Hepatocyte (in vitro differentiated cells): ENCODE measurements at regions not wholly inside any gene's neighbourhood (a gene's known extent, or its start where the extent isn't known, plus 50 kb on each side); places are given as distances from the start of the nearest gene placed in this dataset.

ENCODE experiments used
- DNase-seq: peaks from one replicate; pipeline ENCODE4 v3.0.0-alpha.2; 2016; ENCODE audit warnings: low spot score
- H2AFZ ChIP-seq: fragments of 200-600 bp; sonication (generic); 2 replicates; pipeline ENCODE4 v1.6.0; 2016; ENCODE audit warnings: antibody characterized with exemption, mild to moderate bottlenecking
- H3K27ac ChIP-seq: fragments of 200-600 bp; sonication (generic); 2 replicates; pipeline ENCODE4 v1.5.1; 2016; ENCODE audit warnings: mild to moderate bottlenecking
- H3K27me3 ChIP-seq: fragments of 200-600 bp; sonication (generic); 2 replicates; pipeline ENCODE4 v1.6.1; 2016
- H3K36me3 ChIP-seq: fragments of 200-600 bp; sonication (generic); replicated peaks from 2 replicates; pipeline ENCODE4 v1.5.1; 2016; ENCODE audit warnings: low read depth; ENCODE audit not compliant: insufficient read depth
- H3K4me1 ChIP-seq: fragments of 200-600 bp; sonication (generic); 2 replicates; pipeline ENCODE4 v1.5.1; 2016; ENCODE audit warnings: mild to moderate bottlenecking, moderate library complexity; ENCODE audit not compliant: insufficient read depth
- H3K4me2 ChIP-seq: fragments of 200-600 bp; sonication (generic); 2 replicates; pipeline ENCODE4 v1.6.0; 2016
- H3K4me3 ChIP-seq: fragments of 200-600 bp; sonication (generic); 2 replicates; pipeline ENCODE4 v1.5.1; 2016; ENCODE audit warnings: mild to moderate bottlenecking
- H3K79me2 ChIP-seq: fragments of 200-600 bp; sonication (generic); 2 replicates; pipeline ENCODE4 v1.6.0; 2017; ENCODE audit warnings: mild to moderate bottlenecking
- H3K9me2 ChIP-seq: fragments of 200-600 bp; sonication (generic); replicated peaks from 2 replicates; pipeline ENCODE4 v1.6.0; 2017; ENCODE audit warnings: mild to moderate bottlenecking; ENCODE audit not compliant: insufficient read depth
- H3K9me3 ChIP-seq: fragments of 200-600 bp; sonication (generic); 2 replicates; pipeline ENCODE4 v1.5.1; 2016; ENCODE audit warnings: low read depth, mild to moderate bottlenecking
- H4K20me1 ChIP-seq: fragments of 200-600 bp; sonication (generic); 2 replicates; pipeline ENCODE4 v1.6.0; 2016; ENCODE audit warnings: mild to moderate bottlenecking; ENCODE audit not compliant: insufficient read depth, poor library complexity, severe bottlenecking
- EZH2 ChIP-seq: fragments of 200-600 bp; sonication (generic); IDR thresholded peaks from 2 replicates; pipeline ENCODE4 v1.6.1; 2016; ENCODE audit warnings: antibody characterized with exemption, mild to moderate bottlenecking, borderline replicate concordance
- EZH2phosphoT487 ChIP-seq: fragments of 200-600 bp; sonication (generic); IDR thresholded peaks from one replicate; pipeline ENCODE4 v1.6.1; 2018; ENCODE audit warnings: antibody characterized with exemption, mild to moderate bottlenecking, low read depth, moderate library complexity; ENCODE audit not compliant: unreplicated experiment, severe bottlenecking
- WGBS: methylation state at CpG from one replicate; pipeline ENCODE4 v1.1.6; 2016; ENCODE audit warnings: low lambda C conversion rate; ENCODE audit errors: missing lambda C conversion rate; 5-methylcytosine and 5-hydroxymethylcytosine counted together
- TF ChIP-seq, protein P1 (sequence below): fragments of 200-600 bp; sonication (generic); IDR thresholded peaks from 2 replicates; pipeline ENCODE4 v1.5.1; 2016; ENCODE audit warnings: antibody characterized with exemption, mild to moderate bottlenecking; ENCODE audit not compliant: poor library complexity

DNA sequence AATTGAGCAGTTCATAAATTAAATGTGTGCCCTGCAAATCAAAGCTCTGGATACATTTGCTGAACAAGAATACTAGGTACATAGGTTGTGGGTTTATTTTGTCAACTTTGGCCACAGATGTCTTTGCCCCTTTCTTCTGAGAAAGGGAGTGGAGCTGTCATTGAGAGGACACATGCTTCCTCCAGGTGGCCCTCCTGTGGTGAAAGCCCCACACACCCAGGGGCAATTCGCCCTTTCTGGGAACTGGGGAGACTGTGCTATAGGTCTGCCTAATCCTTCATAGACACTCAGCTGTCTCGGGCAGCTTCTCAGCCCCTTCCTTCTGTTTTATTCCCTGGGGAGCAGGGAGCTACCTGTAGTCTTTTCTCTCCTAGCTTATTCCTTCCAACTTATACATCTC lies 605.7 kb upstream of the DPP6 start:
- no peaks in the 10 kb centered on the region for H3K36me3 ChIP-seq
- H3K4me3 ChIP-seq: no peak overlapping the region
- H3K27ac ChIP-seq: no peak overlapping the region
- no peaks in the 10 kb centered on the region for H3K27me3 ChIP-seq
- H3K79me2 ChIP-seq: no peaks in the 10 kb centered on the region
- 36% methylated on average over 2 of the region's 2 CpGs for WGBS
- H3K9me2 ChIP-seq: no peaks in the 10 kb centered on the region
- H3K4me1 ChIP-seq: no peaks in the 10 kb centered on the region
- DNase-seq: no peak
- H2AFZ ChIP-seq: no peak overlapping the region
- H4K20me1 ChIP-seq: no peaks in the 10 kb centered on the region
- H3K4me2 ChIP-seq: no peak overlapping the region
- no peaks in the 10 kb centered on the region for H3K9me3 ChIP-seq
- no peak for TF ChIP-seq EZH2phosphoT487
- no peak for TF ChIP-seq EZH2
- TF ChIP-seq, protein P1, sequence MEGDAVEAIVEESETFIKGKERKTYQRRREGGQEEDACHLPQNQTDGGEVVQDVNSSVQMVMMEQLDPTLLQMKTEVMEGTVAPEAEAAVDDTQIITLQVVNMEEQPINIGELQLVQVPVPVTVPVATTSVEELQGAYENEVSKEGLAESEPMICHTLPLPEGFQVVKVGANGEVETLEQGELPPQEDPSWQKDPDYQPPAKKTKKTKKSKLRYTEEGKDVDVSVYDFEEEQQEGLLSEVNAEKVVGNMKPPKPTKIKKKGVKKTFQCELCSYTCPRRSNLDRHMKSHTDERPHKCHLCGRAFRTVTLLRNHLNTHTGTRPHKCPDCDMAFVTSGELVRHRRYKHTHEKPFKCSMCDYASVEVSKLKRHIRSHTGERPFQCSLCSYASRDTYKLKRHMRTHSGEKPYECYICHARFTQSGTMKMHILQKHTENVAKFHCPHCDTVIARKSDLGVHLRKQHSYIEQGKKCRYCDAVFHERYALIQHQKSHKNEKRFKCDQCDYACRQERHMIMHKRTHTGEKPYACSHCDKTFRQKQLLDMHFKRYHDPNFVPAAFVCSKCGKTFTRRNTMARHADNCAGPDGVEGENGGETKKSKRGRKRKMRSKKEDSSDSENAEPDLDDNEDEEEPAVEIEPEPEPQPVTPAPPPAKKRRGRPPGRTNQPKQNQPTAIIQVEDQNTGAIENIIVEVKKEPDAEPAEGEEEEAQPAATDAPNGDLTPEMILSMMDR: no peak

DNA sequence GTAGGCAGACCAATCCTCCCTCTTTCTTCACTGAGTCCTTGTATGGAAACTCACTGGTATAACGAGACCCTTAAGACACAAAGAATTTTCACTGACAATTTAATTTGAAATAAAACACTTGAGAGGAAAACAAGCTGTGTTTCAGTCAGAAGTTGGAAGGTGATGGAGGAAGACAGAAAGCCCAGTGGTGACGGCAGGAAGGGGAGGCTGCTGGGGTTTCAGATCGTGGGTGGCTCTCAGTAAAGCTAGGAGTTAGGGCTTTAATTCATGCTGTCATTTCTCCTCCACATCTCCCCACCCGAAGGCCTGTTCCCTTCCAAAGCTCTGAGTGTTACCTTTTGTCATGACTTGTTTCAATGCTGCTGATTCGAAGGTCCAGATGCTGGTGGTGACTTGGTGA lies 605.2 kb upstream of the DPP6 start:
- H4K20me1 ChIP-seq: no peaks in the 10 kb centered on the region
- H3K9me2 ChIP-seq: no peaks in the 10 kb centered on the region
- no peak overlapping the region for H2AFZ ChIP-seq
- H3K4me3 ChIP-seq: no peak overlapping the region
- H3K36me3 ChIP-seq: no peaks in the 10 kb centered on the region
- no peaks in the 10 kb centered on the region for H3K9me3 ChIP-seq
- TF ChIP-seq, protein P1: no peak
- no peak for DNase-seq
- no peak overlapping the region for H3K27ac ChIP-seq
- H3K27me3 ChIP-seq: no peaks in the 10 kb centered on the region
- 65% methylated on average over 5 of the region's 5 CpGs for WGBS
- no peak overlapping the region for H3K4me2 ChIP-seq
- no peaks in the 10 kb centered on the region for H3K4me1 ChIP-seq
- H3K79me2 ChIP-seq: no peaks in the 10 kb centered on the region

DNA sequence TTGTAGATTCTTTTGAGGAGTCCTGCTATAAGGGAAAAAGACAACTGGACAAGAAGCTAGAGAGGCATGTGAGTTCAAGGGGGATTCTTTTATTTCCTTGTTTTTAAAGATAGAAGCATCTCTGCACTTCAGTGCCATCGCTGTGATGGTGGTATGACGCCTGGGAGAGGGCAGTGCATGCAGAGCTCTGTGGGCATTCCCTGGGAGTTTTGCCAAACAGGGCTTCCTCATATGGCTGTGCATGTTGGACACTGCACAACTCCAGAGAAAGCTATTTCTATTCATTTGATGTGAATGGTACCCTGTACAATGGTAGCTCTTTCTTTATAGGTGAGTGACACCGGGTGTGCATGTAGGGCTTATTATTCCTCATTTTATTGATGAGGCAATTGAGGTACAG lies 599.5 kb upstream of the DPP6 start:
- no peak for TF ChIP-seq EZH2phosphoT487
- TF ChIP-seq, protein P1: no peak
- TF ChIP-seq EZH2: no peak

DNA sequence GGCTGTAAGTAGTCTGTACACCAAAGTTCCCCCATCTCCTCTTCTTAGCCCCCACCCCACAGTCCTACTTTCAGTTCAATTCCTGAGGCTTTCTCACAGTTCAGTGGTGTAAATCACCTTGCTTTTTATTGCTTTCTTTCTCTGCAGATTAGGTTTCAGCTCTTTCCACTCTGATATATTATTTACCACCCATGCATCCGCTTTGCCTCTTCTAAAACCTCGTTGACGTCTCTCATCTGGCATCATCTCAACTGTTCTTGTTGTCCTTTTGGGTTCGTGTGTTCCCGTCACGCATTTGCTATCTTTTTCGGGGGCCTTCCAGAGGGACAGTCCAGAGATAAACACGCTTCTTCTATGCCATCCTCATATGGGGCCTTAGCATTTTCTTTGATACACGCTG lies 597.9 kb upstream of the DPP6 start:
- H3K27ac ChIP-seq: no peak overlapping the region
- no peaks in the 10 kb centered on the region for H3K27me3 ChIP-seq
- no peak overlapping the region for H2AFZ ChIP-seq
- no peak overlapping the region for H3K4me2 ChIP-seq
- no peaks in the 10 kb centered on the region for H3K79me2 ChIP-seq
- H3K9me3 ChIP-seq: no peaks in the 10 kb centered on the region
- no peaks in the 10 kb centered on the region for H3K4me1 ChIP-seq
- no peak overlapping the region for H3K4me3 ChIP-seq
- H3K36me3 ChIP-seq: no peaks in the 10 kb centered on the region
- TF ChIP-seq EZH2phosphoT487: no peak
- TF ChIP-seq, protein P1: no peak
- no peak for TF ChIP-seq EZH2
- 83% methylated on average over 9 of the region's 9 CpGs for WGBS
- no peaks in the 10 kb centered on the region for H4K20me1 ChIP-seq
- no peak for DNase-seq
- no peaks in the 10 kb centered on the region for H3K9me2 ChIP-seq

More for the DNA sequence above, 599.5 kb upstream of the DPP6 start:
- Histone ChIP-seq H3K9me2 (no peaks in the 10 kb centered on the region), H3K4me3 (no peak overlapping the region), H2AFZ (no peak overlapping the region), H3K27ac (no peak overlapping the region), H3K4me2 (no peak overlapping the region), H3K4me1 (no peaks in the 10 kb centered on the region), H3K27me3 (no peaks in the 10 kb centered on the region), H3K9me3 (no peaks in the 10 kb centered on the region), H3K36me3 (no peaks in the 10 kb centered on the region), H4K20me1 (no peaks in the 10 kb centered on the region), H3K79me2 (no peaks in the 10 kb centered on the region)
- DNase-seq: no peak
- 60% methylated on average over 3 of the region's 3 CpGs for WGBS
